WTC11 (cell line): ENCODE measurements at regions not wholly inside any gene's neighbourhood (a gene's known extent, or its start where the extent isn't known, plus 50 kb on each side); places are given as distances from the start of the nearest gene placed in this dataset.

Source experiments
- CBFB ChIP-seq: sonication (generic); formaldehyde crosslinking; IDR thresholded peaks from 2 replicates; pipeline ENCODE4 v1.8.1; 2022; ENCODE audit warnings: mild to moderate bottlenecking, low read depth, missing genetic modification reagents
- CREB1 ChIP-seq: sonication (generic); formaldehyde crosslinking; IDR thresholded peaks from 2 replicates; pipeline ENCODE4 v1.8.0; 2023; ENCODE audit warnings: mild to moderate bottlenecking, missing genetic modification reagents
- JUN ChIP-seq: sonication (generic); formaldehyde crosslinking; IDR thresholded peaks from 2 replicates; pipeline ENCODE4 v1.8.0; 2023; ENCODE audit warnings: mild to moderate bottlenecking, missing genetic modification reagents
- NFYB ChIP-seq: sonication (generic); formaldehyde crosslinking; conservative IDR thresholded peaks from 2 replicates; pipeline ENCODE4 v1.8.0; 2022; ENCODE audit warnings: low read depth, missing genetic modification reagents
- NR2C2 ChIP-seq: sonication (generic); formaldehyde crosslinking; IDR thresholded peaks from 2 replicates; pipeline ENCODE4 v1.8.0; 2022; ENCODE audit warnings: mild to moderate bottlenecking, missing genetic modification reagents
- ZNF232 ChIP-seq: sonication (generic); formaldehyde crosslinking; IDR thresholded peaks from 2 replicates; pipeline ENCODE4 v1.8.0; 2022; ENCODE audit warnings: mild to moderate bottlenecking, missing genetic modification reagents
- TF ChIP-seq, protein P1 (sequence below): fragments of 200-600 bp; IDR thresholded peaks from 2 replicates; pipeline ENCODE4 v1.8.0; 2022; ENCODE audit warnings: antibody characterized with exemption
- TF ChIP-seq, protein P2 (sequence below): sonication (generic); formaldehyde crosslinking; IDR thresholded peaks from 2 replicates; pipeline ENCODE4 v1.8.0; 2023; ENCODE audit warnings: mild to moderate bottlenecking, missing genetic modification reagents
- TF ChIP-seq, protein P3 (sequence below): fragments of 250-450 bp; sonication (Bioruptor Pico); IDR thresholded peaks from 2 replicates; pipeline ENCODE4 v1.8.0; 2021; ENCODE audit warnings: mild to moderate bottlenecking
- TF ChIP-seq, protein P4 (sequence below): sonication (generic); formaldehyde crosslinking; IDR thresholded peaks from 2 replicates; pipeline ENCODE4 v1.8.1; 2022; ENCODE audit warnings: mild to moderate bottlenecking, moderate library complexity, missing genetic modification reagents
- TF ChIP-seq, protein P5 (sequence below): sonication (generic); formaldehyde crosslinking; conservative IDR thresholded peaks from 2 replicates; pipeline ENCODE4 v1.8.1; 2022; ENCODE audit warnings: mild to moderate bottlenecking, missing genetic modification reagents
- TF ChIP-seq, protein P6 (sequence below): sonication (generic); formaldehyde crosslinking; IDR thresholded peaks from 2 replicates; pipeline ENCODE4 v1.8.1; 2023; ENCODE audit warnings: mild to moderate bottlenecking, missing genetic modification reagents, moderate library complexity

DNA sequence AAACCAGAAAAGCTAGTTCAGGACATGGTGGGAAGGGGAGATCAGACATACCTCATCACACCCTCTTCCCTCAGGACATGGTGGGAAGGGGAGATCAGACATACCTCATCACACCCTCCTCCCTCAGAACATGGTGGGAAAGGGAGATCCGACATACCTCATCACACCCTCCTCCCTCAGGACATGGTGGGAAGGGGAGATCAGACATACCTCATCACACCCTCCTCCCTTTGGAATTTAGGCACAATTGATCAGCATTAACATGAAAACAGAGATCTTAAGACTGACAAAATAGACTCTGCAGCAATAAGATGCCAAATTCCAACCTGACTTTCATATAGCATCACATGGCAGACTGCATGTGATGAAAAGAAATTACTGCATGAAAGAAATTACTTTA lies 412.7 kb upstream of the ZNF717 start:
- TF ChIP-seq NR2C2 (no peak), JUN (CRISPR knock-in tag) (no peak), ZNF232 (CRISPR knock-in tag) (no peak), CBFB (CRISPR knock-in tag) (no peak), CREB1 (CRISPR knock-in tag) (no peak), NFYB (no peak)
- TF ChIP-seq, protein P1, sequence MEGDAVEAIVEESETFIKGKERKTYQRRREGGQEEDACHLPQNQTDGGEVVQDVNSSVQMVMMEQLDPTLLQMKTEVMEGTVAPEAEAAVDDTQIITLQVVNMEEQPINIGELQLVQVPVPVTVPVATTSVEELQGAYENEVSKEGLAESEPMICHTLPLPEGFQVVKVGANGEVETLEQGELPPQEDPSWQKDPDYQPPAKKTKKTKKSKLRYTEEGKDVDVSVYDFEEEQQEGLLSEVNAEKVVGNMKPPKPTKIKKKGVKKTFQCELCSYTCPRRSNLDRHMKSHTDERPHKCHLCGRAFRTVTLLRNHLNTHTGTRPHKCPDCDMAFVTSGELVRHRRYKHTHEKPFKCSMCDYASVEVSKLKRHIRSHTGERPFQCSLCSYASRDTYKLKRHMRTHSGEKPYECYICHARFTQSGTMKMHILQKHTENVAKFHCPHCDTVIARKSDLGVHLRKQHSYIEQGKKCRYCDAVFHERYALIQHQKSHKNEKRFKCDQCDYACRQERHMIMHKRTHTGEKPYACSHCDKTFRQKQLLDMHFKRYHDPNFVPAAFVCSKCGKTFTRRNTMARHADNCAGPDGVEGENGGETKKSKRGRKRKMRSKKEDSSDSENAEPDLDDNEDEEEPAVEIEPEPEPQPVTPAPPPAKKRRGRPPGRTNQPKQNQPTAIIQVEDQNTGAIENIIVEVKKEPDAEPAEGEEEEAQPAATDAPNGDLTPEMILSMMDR: no peak
- TF ChIP-seq, protein P2, sequence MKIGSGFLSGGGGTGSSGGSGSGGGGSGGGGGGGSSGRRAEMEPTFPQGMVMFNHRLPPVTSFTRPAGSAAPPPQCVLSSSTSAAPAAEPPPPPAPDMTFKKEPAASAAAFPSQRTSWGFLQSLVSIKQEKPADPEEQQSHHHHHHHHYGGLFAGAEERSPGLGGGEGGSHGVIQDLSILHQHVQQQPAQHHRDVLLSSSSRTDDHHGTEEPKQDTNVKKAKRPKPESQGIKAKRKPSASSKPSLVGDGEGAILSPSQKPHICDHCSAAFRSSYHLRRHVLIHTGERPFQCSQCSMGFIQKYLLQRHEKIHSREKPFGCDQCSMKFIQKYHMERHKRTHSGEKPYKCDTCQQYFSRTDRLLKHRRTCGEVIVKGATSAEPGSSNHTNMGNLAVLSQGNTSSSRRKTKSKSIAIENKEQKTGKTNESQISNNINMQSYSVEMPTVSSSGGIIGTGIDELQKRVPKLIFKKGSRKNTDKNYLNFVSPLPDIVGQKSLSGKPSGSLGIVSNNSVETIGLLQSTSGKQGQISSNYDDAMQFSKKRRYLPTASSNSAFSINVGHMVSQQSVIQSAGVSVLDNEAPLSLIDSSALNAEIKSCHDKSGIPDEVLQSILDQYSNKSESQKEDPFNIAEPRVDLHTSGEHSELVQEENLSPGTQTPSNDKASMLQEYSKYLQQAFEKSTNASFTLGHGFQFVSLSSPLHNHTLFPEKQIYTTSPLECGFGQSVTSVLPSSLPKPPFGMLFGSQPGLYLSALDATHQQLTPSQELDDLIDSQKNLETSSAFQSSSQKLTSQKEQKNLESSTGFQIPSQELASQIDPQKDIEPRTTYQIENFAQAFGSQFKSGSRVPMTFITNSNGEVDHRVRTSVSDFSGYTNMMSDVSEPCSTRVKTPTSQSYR (CRISPR knock-in tag): no peak
- TF ChIP-seq, protein P3, sequence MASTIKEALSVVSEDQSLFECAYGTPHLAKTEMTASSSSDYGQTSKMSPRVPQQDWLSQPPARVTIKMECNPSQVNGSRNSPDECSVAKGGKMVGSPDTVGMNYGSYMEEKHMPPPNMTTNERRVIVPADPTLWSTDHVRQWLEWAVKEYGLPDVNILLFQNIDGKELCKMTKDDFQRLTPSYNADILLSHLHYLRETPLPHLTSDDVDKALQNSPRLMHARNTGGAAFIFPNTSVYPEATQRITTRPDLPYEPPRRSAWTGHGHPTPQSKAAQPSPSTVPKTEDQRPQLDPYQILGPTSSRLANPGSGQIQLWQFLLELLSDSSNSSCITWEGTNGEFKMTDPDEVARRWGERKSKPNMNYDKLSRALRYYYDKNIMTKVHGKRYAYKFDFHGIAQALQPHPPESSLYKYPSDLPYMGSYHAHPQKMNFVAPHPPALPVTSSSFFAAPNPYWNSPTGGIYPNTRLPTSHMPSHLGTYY (CRISPR knock-in tag): no peak
- TF ChIP-seq, protein P4, sequence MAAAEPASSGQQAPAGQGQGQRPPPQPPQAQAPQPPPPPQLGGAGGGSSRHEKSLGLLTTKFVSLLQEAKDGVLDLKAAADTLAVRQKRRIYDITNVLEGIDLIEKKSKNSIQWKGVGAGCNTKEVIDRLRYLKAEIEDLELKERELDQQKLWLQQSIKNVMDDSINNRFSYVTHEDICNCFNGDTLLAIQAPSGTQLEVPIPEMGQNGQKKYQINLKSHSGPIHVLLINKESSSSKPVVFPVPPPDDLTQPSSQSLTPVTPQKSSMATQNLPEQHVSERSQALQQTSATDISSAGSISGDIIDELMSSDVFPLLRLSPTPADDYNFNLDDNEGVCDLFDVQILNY: no peak
- TF ChIP-seq, protein P5, sequence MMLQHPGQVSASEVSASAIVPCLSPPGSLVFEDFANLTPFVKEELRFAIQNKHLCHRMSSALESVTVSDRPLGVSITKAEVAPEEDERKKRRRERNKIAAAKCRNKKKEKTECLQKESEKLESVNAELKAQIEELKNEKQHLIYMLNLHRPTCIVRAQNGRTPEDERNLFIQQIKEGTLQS (CRISPR knock-in tag): no peak
- TF ChIP-seq, protein P6, sequence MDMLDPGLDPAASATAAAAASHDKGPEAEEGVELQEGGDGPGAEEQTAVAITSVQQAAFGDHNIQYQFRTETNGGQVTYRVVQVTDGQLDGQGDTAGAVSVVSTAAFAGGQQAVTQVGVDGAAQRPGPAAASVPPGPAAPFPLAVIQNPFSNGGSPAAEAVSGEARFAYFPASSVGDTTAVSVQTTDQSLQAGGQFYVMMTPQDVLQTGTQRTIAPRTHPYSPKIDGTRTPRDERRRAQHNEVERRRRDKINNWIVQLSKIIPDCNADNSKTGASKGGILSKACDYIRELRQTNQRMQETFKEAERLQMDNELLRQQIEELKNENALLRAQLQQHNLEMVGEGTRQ (CRISPR knock-in tag): no peak
